ENCODE measurements at regions not wholly inside any gene's neighbourhood (a gene's known extent, or its start where the extent isn't known, plus 50 kb on each side); places are given as distances from the start of the nearest gene placed in this dataset.

DNA sequence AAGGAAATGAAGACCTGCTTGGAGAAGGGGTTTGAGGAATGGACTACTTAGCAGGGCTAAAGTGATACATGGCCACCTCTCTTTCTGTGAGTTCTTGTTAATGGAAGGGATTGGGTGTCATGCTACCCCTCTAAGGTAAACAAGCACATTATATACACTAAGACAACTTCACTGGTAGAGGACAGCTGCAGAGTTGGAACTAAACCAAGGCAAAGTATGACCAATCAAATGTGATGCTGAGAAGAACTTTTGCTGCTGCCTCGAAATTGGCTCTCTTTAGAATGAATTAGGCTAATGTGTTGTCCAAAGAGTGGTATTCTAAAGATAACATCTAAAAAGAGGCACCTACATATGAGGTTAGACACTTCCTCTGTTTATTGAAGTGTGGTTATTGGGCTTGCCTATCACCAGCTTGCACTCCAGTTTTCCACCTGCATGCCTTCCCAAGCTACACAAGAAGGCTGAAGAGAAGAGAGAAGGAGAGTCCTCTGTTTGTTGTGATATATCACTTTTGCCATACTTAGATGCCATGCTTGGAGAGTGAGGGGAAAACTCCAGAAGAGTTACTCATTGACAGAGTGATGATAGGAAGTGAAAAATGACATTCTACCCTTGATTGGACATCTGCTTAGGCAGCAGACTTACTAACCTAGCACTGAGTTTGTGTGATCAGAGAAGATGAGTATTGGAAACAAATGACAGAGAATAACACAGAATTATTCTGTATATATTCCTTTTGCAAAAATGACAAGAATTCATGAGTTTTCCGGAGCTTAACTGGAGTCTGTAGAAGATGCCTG, 536.1 kb downstream of the ZNF608 start:
- Mint-ChIP-seq H3K9me3 (peaks cover 5% of the 10 kb centered on the region), H3K4me3 (no peak overlapping the region), H3K27me3 (no peaks in the 10 kb centered on the region), H3K36me3 (ENCODE audit: low read depth) (no peaks in the 10 kb centered on the region), H3K4me1 (no peaks in the 10 kb centered on the region), H3K27ac (no peak overlapping the region)
- DNase-seq, result no peak
- ATAC-seq, result no peak

DNA sequence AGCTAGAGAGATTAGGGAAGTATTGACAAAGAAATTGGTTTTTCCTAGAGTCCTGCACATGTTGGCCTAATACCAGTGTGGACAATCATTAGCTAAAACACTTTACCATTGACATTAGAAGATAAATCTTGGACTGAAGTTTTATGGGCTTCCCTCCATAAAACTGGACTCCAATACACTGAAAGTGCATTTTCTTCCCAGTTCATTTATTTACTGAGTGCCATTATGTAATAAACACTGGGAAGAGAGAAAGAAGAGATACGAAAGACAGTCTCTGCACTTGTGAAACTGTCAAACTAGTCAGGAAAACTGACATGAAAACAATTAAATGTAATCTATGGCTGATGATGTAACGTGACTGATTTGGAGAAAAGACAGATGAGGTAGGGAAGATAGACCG, 539.3 kb downstream of the ZNF608 start:
- H3K4me1 Mint-ChIP-seq, result no peaks in the 10 kb centered on the region
- ATAC-seq (no peak), DNase-seq (no peak)
- no peak overlapping the region for H3K27ac Mint-ChIP-seq
- peaks cover 2% of the 10 kb centered on the region for H3K36me3 Mint-ChIP-seq (ENCODE audit: low read depth)
- H3K9me3 Mint-ChIP-seq, result peaks cover 16% of the 10 kb centered on the region
- H3K27me3 Mint-ChIP-seq, result no peaks in the 10 kb centered on the region
- no peak overlapping the region for H3K4me3 Mint-ChIP-seq

GRCh38 chr5:124206540-124206939, 539.9 kb downstream of the ZNF608 start:
- ATAC-seq, result no peak
- peaks cover 16% of the 10 kb centered on the region for H3K9me3 Mint-ChIP-seq
- no peak overlapping the region for H3K4me3 Mint-ChIP-seq
- DNase-seq, result no peak
- H3K27ac Mint-ChIP-seq, result no peak overlapping the region
- no peaks in the 10 kb centered on the region for H3K4me1 Mint-ChIP-seq
- H3K36me3 Mint-ChIP-seq (ENCODE audit: low read depth), result peaks cover 2% of the 10 kb centered on the region
- H3K27me3 Mint-ChIP-seq, result no peaks in the 10 kb centered on the region

DNA sequence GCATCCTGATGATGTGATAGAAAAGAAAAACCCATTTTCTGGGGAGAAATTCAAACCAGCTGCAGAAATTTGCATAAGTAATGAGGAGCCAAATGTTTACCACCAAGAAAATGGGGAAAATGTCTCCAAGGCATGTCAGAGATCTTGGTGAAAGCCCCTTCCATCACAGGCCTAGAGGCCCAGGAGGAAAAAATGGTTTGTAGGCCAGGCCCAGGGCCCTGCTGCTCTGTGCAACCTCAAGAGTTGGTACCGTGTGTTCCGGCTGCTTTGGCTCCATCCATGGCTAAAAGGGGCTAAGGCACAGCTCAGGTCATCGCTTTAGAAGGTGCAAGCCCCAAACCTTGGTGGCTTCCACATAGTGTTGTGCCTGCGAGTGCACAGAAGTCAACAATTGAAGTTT, 543.1 kb downstream of the ZNF608 start:
- Mint-ChIP-seq H3K27ac (no peak overlapping the region), H3K27me3 (no peaks in the 10 kb centered on the region), H3K4me1 (no peaks in the 10 kb centered on the region), H3K9me3 (peaks cover 20% of the 10 kb centered on the region), H3K4me3 (no peak overlapping the region), H3K36me3 (ENCODE audit: low read depth) (peaks cover 2% of the 10 kb centered on the region)
- ATAC-seq, result no peak
- no peak for DNase-seq

GRCh38 chr5:124200381-124200780, 546.1 kb downstream of the ZNF608 start:
- ATAC-seq (no peak), DNase-seq (no peak)
- no peaks in the 10 kb centered on the region for H3K4me1 Mint-ChIP-seq
- peaks cover 2% of the 10 kb centered on the region for H3K36me3 Mint-ChIP-seq (ENCODE audit: low read depth)
- H3K27me3 Mint-ChIP-seq, result no peaks in the 10 kb centered on the region
- no peak overlapping the region for H3K27ac Mint-ChIP-seq
- H3K4me3 Mint-ChIP-seq, result no peak overlapping the region
- peaks cover 25% of the 10 kb centered on the region for H3K9me3 Mint-ChIP-seq

DNA sequence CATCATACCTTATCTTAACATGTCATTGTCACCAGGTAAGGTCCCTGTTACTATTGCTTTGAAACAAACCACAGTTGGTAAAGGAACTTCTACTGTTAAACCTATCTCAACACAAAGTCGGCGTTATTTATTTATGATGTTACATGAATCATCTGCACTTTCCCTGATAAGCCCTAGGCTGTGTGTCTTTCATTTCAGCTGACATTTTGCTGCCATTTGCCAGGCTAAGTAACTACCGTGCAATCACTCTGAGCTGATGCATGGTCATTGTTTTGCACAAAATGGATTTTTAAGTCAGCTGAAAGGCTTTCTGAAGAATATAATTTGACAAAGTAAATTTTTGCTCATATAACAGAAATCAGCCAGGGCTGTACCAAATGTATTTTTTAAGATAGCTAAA, 546.5 kb downstream of the ZNF608 start:
- ATAC-seq, result no peak
- Mint-ChIP-seq H3K36me3 (ENCODE audit: low read depth) (peaks cover 2% of the 10 kb centered on the region), H3K27me3 (no peaks in the 10 kb centered on the region), H3K4me1 (no peaks in the 10 kb centered on the region), H3K4me3 (no peak overlapping the region), H3K27ac (no peak overlapping the region), H3K9me3 (peaks cover 25% of the 10 kb centered on the region)
- no peak for DNase-seq

DNA sequence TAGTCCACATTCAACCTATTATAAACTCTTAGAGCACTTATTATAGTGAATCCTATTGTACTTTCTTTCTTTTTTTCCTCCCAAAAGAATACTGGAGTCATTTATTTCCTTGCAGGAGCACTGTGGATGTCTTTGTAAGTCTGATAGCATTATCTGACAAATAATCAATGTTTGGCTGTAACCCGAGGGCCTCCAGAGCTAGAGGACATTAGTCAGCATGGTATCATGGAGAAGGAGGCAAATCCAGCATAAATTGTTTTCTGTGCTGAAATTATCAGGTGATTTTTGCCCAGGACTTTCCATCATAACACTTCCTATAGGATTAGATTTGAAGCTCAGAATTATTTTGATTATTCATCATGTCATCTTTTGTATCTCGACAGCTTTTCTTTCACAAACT, 551.0 kb downstream of the ZNF608 start:
- Mint-ChIP-seq H3K9me3 (peaks cover 5% of the 10 kb centered on the region), H3K4me1 (no peaks in the 10 kb centered on the region), H3K27me3 (no peaks in the 10 kb centered on the region), H3K27ac (no peak overlapping the region), H3K36me3 (ENCODE audit: low read depth) (no peaks in the 10 kb centered on the region), H3K4me3 (no peak overlapping the region)
- no peak for ATAC-seq
- DNase-seq, result no peak

DNA sequence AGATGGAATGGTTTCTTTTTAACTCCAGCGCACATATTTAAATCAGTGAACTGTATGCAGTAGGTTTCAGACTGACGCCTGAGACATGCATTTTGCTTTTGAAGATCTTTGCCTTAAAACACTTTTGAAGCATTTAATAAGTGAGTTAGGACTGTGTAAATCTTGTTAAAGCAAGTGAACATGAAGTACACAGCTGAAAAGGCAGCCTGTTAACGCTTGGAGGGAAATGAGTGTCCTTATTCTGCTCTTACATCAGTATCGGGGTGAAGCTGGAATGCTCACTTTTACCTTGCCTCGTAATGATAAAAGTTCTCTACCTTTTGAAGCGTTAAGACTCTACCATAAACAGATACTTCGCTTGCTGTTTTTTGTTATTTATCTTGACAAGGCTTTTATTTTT, 552.2 kb downstream of the ZNF608 start:
- Mint-ChIP-seq H3K36me3 (ENCODE audit: low read depth) (no peaks in the 10 kb centered on the region), H3K4me1 (no peaks in the 10 kb centered on the region)

DNA sequence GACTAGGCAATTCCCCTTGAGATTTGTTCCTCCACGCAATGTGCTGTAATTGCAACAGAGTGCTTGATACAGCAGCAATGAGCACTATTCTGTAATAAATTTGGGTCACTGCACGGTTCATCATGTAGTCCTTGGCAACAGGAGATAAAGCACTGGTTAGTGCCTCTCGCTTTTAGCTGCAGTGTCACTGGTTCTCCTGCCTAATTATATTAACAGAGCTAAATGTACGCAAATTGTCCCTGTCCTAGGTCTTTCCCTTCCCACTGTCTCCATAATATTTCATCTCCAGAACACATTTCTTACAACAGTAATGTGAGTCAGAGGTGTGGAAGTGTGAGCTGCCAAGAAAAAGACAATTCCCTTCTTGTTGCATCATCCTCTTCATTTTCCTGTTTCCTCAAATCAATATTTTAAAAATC, 553.1 kb downstream of the ZNF608 start:
- no peak for DNase-seq
- no peaks in the 10 kb centered on the region for H3K27me3 Mint-ChIP-seq
- peaks cover 5% of the 10 kb centered on the region for H3K9me3 Mint-ChIP-seq

More for the DNA sequence above, 552.2 kb downstream of the ZNF608 start:
- ATAC-seq, result no peak
- Mint-ChIP-seq H3K27me3 (no peaks in the 10 kb centered on the region), H3K9me3 (peaks cover 5% of the 10 kb centered on the region), H3K4me3 (no peak overlapping the region), H3K27ac (no peak overlapping the region)
- DNase-seq, result no peak

DNA sequence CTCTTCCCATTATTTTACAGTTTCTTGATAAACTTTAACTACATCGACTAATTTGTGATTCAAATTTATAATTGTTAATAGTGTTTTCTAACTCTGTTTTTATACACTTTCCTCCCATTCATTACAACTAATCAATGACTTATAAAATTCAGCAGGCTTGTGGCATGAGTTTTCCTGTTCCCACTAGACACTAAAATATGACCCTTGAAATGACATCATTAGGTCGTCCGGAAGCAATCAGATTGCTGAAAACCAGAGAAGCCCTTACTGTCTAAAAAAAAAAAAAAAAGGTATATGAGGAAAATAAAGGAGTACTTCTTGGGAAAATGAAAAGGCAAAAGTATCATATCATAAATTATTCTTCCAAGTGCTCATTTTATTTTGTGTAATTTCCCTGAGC, 553.7 kb downstream of the ZNF608 start:
- no peaks in the 10 kb centered on the region for H3K9me3 Mint-ChIP-seq
- no peak overlapping the region for H3K27ac Mint-ChIP-seq
- no peaks in the 10 kb centered on the region for H3K27me3 Mint-ChIP-seq
- no peaks in the 10 kb centered on the region for H3K4me1 Mint-ChIP-seq
- no peak for ATAC-seq
- H3K4me3 Mint-ChIP-seq, result no peak overlapping the region
- no peak for DNase-seq
- H3K36me3 Mint-ChIP-seq (ENCODE audit: low read depth), result no peaks in the 10 kb centered on the region

More for the DNA sequence above, 553.1 kb downstream of the ZNF608 start:
- Mint-ChIP-seq H3K4me3 (no peak overlapping the region), H3K4me1 (no peaks in the 10 kb centered on the region), H3K27ac (no peak overlapping the region), H3K36me3 (ENCODE audit: low read depth) (no peaks in the 10 kb centered on the region)
- ATAC-seq, result no peak

DNA sequence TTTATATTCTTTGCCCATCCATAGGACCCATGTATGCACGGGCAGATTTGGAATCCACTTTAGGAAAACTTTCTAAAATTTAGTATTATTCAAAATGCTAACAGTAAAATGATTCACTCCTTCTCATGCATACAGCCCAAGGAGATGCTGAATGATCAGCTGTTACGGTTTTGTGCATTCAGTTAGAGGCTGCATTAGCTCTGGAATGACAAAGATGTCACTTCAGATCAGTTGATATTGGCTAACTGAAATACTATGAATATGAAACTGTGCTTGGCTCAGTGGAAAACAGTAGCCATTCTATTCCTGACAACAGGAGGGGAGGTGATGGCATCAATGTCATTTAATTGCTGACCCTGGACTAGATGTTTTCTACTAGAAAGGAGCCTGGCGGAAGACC, 560.7 kb downstream of the ZNF608 start:
- H3K4me1 Mint-ChIP-seq, result no peaks in the 10 kb centered on the region
- peaks cover 5% of the 10 kb centered on the region for H3K9me3 Mint-ChIP-seq
- no peak for ATAC-seq

DNA sequence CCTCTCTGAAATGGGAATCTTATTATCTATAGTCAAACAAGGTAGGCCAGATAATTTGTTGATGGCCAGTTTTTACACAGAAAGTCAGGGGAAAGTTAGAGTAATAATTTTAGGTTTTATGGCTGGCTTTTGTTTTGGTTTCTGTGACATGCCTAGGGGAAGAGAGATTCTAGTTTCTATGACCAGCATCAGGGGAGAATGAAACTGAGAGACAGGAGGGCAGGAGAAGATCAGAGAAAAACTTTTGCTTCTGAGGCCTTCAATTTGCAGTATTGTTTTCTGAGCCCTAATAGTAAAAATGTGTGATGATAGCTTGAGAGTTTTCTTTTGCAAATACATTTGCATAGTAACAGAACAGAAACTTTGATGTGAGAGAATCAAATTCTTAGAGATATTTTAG, 564.3 kb downstream of the ZNF608 start:
- DNase-seq, result no peak
- no peaks in the 10 kb centered on the region for H3K4me1 Mint-ChIP-seq
- no peak for ATAC-seq
- peaks cover 5% of the 10 kb centered on the region for H3K9me3 Mint-ChIP-seq
- no peaks in the 10 kb centered on the region for H3K27me3 Mint-ChIP-seq
- H3K36me3 Mint-ChIP-seq (ENCODE audit: low read depth), result no peaks in the 10 kb centered on the region
- H3K4me3 Mint-ChIP-seq, result no peak overlapping the region
- H3K27ac Mint-ChIP-seq, result no peak overlapping the region

More for the DNA sequence above, 560.7 kb downstream of the ZNF608 start:
- H3K27ac Mint-ChIP-seq, result no peak overlapping the region
- no peaks in the 10 kb centered on the region for H3K27me3 Mint-ChIP-seq
- H3K36me3 Mint-ChIP-seq (ENCODE audit: low read depth), result no peaks in the 10 kb centered on the region
- no peak for DNase-seq
- no peak overlapping the region for H3K4me3 Mint-ChIP-seq

GRCh38 chr5:124180875-124181461, 565.5 kb downstream of the ZNF608 start:
- Mint-ChIP-seq H3K4me1 (no peaks in the 10 kb centered on the region), H3K27ac (no peak overlapping the region), H3K27me3 (no peaks in the 10 kb centered on the region), H3K36me3 (ENCODE audit: low read depth) (no peaks in the 10 kb centered on the region), H3K9me3 (no peaks in the 10 kb centered on the region), H3K4me3 (no peak overlapping the region)
- ATAC-seq, result no peak
- DNase-seq, result no peak

DNA sequence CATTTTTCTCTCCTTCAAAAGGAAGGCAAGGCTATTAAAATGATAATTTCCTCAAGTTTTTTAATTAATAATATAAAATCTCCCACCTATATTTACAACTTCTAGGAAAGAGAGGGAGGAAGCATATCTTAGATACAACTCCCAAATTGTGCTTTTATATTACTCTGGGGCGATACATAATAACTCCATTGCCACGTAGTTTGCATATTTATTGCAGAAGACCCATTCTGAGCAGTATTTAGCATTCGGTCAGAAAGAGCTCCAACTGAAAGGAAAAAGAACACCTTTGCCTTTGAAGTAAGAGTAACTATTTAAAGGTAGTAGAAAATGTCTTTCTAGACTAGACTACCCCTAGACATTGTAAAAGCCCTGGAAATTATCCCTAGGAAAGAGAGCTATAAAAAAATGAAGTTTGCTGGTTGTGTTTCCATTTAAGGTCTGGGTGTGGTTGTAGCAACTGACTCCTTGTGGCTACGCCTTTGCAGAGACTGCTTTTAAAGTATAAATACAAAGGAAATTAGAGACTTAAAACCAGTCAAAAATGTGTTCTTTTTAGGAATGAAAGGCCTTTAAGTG, 566.1 kb downstream of the ZNF608 start:
- no peaks in the 10 kb centered on the region for H3K27me3 Mint-ChIP-seq
- no peak for ATAC-seq
- no peaks in the 10 kb centered on the region for H3K36me3 Mint-ChIP-seq (ENCODE audit: low read depth)
- DNase-seq, result no peak
- H3K27ac Mint-ChIP-seq, result no peak overlapping the region
- H3K9me3 Mint-ChIP-seq, result no peaks in the 10 kb centered on the region
- H3K4me3 Mint-ChIP-seq, result no peak overlapping the region
- no peaks in the 10 kb centered on the region for H3K4me1 Mint-ChIP-seq

DNA sequence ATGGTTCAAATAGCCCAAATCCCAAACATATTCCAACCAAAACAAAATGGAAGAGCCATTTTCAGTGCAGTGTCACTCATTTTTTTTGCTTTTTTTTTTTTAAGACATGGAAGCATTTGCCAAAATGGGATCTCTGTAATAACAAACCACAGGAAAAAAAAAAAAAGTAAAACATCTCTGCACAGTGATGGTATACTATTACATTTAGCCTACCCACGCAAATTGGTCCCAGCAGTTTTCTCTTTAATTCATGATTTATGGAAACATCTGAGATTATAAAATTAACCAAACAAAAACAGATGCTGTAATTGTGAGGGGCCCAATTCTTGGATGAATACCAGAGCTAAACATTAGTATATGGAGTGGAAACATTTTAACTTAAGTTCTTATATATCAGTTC, 566.6 kb downstream of the ZNF608 start:
- H3K27me3 Mint-ChIP-seq, result no peaks in the 10 kb centered on the region
- ATAC-seq (no peak), DNase-seq (no peak)
- H3K4me1 Mint-ChIP-seq, result no peaks in the 10 kb centered on the region
- no peaks in the 10 kb centered on the region for H3K9me3 Mint-ChIP-seq
- no peak overlapping the region for H3K4me3 Mint-ChIP-seq
- H3K27ac Mint-ChIP-seq, result no peak overlapping the region
- no peaks in the 10 kb centered on the region for H3K36me3 Mint-ChIP-seq (ENCODE audit: low read depth)
